ENCODE measurements at regions not wholly inside any gene's neighbourhood (a gene's known extent, or its start where the extent isn't known, plus 50 kb on each side); places are given as distances from the start of the nearest gene placed in this dataset.
"Not testable (repeated sequence)": the region's sequence is repeated elsewhere in the genome, so short reads cannot be mapped to it uniquely, and the experiment has no call there.

DNA sequence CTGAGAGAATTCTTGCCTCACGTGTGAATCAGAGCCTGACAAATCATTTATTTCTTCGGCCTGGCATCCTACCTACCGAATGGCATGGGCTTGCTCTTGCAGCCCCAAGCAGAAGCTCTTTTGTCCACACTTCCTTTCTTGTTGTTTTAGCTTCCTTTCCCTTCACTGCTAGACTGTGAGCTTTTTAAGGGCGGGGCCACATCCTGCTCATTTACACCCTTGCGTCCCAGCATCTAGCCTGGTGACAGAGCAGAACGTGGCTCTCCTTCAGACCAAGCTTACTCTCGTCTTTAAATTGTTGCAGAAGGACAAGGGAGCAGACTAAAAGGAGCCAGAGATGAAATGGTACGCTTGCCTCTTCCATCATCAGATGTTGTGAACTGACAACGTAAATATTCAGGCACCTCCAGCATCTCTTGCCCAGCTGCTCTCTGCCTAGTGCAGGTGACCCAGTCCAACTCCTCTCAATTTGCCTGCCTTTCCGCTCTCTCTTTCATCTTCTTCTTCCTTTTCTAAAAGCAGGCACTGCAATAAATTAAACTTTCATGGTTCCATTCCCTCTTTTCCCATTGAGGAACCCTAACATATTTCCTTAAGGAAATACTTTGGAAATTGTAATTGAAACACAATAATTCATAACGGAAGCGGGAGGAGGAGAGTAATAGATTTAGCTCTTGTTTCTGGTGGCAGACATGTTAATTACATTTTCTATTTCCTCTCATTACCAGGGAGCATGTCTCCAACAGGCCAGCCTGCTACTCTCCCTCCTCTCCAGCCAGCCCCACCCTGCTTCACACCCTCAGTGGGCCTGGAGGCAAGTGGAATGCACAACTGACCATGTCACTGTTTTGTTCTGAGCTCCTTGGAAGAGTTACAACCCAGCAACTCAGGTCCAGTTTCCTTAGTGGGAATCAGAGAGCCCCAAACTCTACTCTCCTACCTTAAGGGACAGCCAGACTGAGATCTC, 228.1 kb upstream of the TRIB2 start:
- H3K4me1 ChIP-seq = no peaks in the 10 kb centered on the region; the same call in 1 of the 2 replicates
- no peak overlapping the region for H3K4me3 ChIP-seq (ENCODE audit: low read depth, low read length)
- no peaks in the 10 kb centered on the region for H3K9me3 ChIP-seq
- no peaks in the 10 kb centered on the region for H3K36me3 ChIP-seq
- TF ChIP-seq, protein P1, sequence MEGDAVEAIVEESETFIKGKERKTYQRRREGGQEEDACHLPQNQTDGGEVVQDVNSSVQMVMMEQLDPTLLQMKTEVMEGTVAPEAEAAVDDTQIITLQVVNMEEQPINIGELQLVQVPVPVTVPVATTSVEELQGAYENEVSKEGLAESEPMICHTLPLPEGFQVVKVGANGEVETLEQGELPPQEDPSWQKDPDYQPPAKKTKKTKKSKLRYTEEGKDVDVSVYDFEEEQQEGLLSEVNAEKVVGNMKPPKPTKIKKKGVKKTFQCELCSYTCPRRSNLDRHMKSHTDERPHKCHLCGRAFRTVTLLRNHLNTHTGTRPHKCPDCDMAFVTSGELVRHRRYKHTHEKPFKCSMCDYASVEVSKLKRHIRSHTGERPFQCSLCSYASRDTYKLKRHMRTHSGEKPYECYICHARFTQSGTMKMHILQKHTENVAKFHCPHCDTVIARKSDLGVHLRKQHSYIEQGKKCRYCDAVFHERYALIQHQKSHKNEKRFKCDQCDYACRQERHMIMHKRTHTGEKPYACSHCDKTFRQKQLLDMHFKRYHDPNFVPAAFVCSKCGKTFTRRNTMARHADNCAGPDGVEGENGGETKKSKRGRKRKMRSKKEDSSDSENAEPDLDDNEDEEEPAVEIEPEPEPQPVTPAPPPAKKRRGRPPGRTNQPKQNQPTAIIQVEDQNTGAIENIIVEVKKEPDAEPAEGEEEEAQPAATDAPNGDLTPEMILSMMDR (IDR thresholded peaks at IDR 0.05; ENCODE audit: low read depth, low read length) = no peak
- no peak for DNase-seq
- no peaks in the 10 kb centered on the region for H3K27me3 ChIP-seq

- no peak overlapping the region for H3K4me3 ChIP-seq (ENCODE audit: low read depth, low read length)
- TF ChIP-seq, protein P1 (IDR thresholded peaks at IDR 0.05; ENCODE audit: low read depth, low read length) = no peak
- H3K9me3 ChIP-seq = no peaks in the 10 kb centered on the region
- H3K36me3 ChIP-seq = no peaks in the 10 kb centered on the region
- H3K4me1 ChIP-seq = no peaks in the 10 kb centered on the region; the same call in 1 of the 2 replicates
- DNase-seq = no peak
- H3K27me3 ChIP-seq = no peaks in the 10 kb centered on the region
Measured at GRCh38 chr2:12490641-12491040, 226.1 kb upstream of the TRIB2 start.

DNA sequence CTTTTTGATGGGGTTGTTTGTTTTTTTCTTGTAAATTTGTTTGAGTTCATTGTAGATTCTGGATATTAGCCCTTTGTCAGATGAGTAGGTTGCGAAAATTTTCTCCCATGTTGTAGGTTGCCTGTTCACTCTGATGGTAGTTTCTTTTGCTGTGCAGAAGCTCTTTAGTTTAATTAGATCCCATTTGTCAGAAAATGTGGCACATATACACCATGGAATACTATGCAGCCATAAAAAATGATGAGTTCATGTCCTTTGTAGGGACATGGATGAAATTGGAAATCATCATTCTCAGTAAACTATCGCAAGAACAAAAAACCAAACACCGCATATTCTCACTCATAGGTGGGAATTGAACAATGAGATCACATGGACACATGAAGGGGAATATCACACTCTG, 224.4 kb upstream of the TRIB2 start:
- H3K4me3 ChIP-seq (ENCODE audit: low read depth, low read length); DNase-seq; H3K4me1 ChIP-seq: not testable (repeated sequence)

DNA sequence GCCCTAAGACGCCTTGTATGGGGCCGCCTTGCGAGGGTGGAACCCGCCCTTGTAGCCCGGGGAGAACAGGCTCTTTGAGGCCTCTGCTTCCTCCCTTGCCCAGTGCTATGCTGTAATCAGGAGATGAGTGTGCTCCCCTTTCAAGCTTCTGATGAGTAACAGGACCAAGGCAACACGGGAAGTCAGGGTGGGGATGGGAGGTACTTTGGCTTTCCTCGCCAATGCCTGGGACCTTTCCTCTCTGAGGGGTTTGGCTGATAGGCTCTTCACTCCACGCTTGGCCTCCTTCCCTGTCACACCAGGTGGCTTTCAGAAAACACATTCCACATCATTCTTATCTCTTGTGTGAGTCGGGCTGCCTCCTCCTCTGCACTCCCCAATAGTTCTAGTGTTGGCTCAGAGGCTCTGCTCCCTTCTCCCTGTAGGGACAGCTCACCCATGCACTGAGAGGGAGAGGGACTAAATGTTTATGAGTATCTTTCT, 223.7 kb upstream of the TRIB2 start:
- DNase-seq = peak; percentile 18
- no peak overlapping the region for H3K4me3 ChIP-seq (ENCODE audit: low read depth, low read length)
- H3K4me1 ChIP-seq = no peaks in the 10 kb centered on the region; the same call in 1 of the 2 replicates
- TF ChIP-seq, protein P1 (IDR thresholded peaks at IDR 0.05; ENCODE audit: low read depth, low read length) = no peak
- H3K27me3 ChIP-seq = no peaks in the 10 kb centered on the region
- H3K36me3 ChIP-seq = no peaks in the 10 kb centered on the region
- H3K9me3 ChIP-seq = no peaks in the 10 kb centered on the region

More for the DNA sequence above, 224.4 kb upstream of the TRIB2 start:
- H3K9me3 ChIP-seq, H3K27me3 ChIP-seq, H3K36me3 ChIP-seq: not testable (repeated sequence)

DNA sequence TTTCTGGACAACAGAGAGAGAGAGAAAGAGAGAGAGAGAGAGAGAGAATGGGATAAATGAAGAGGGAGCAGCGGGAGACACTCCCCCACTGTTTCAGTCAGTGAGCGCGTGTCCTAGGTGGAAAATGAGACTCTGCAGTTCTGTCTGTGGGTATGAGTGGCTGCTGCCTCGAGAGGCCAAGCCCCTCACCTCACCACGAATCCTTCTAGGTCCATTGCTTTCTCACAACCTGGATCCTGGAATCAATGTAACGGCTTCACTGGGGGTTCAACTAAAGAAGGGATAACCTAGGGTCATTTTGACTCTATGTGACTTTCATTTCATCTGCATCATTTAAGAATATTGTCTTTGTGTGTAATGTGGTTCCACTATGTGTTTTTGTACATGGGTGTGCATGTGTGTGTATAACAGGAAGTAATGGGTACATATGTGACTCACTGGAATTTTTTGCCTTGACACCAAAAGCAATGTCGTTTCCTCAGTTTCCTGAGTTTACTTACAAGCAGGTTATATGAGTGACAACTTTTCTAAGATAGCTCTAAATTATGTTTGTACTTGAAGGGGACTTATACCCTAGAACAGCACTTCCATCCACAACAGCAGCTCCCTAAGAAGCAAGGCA, 221.4 kb upstream of the TRIB2 start:
- no peaks in the 10 kb centered on the region for H3K27me3 ChIP-seq
- no peak overlapping the region for H3K4me3 ChIP-seq (ENCODE audit: low read depth, low read length)
- no peaks in the 10 kb centered on the region for H3K9me3 ChIP-seq
- TF ChIP-seq, protein P1 (IDR thresholded peaks at IDR 0.05; ENCODE audit: low read depth, low read length) = no peak
- no peaks in the 10 kb centered on the region for H3K4me1 ChIP-seq
- no peaks in the 10 kb centered on the region for H3K36me3 ChIP-seq
- DNase-seq = no peak

GRCh38 chr2:12498286-12498685, 218.4 kb upstream of the TRIB2 start:
- no peaks in the 10 kb centered on the region for H3K4me1 ChIP-seq
- H3K36me3 ChIP-seq = no peaks in the 10 kb centered on the region
- H3K9me3 ChIP-seq = no peaks in the 10 kb centered on the region
- no peak for DNase-seq
- H3K4me3 ChIP-seq (ENCODE audit: low read depth, low read length) = no peak overlapping the region
- TF ChIP-seq, protein P1 (IDR thresholded peaks at IDR 0.05; ENCODE audit: low read depth, low read length) = no peak
- H3K27me3 ChIP-seq = no peaks in the 10 kb centered on the region

Data from BE2C (cell line).